ENCODE measurements at regions not wholly inside any gene's neighbourhood (a gene's known extent, or its start where the extent isn't known, plus 50 kb on each side); places are given as distances from the start of the nearest gene placed in this dataset.

- H3K4me3 ChIP-seq (ENCODE audit: low read depth in 2 of 2, low read length in 2 of 2), result no peak overlapping the region
- intact Hi-C loops (cut with micrococcal nuclease; ENCODE audit: unreplicated experiment), result no loop called here
- in situ Hi-C loops (cut with HindIII; ENCODE audit: low pct_unique_long_range_greater_than_20kb, low sequenced_read_pairs), result no loop called here
- DNase-seq (ENCODE audit: low read depth, low spot score) (no peak), ATAC-seq (no peak)
- H3K4me1 ChIP-seq (ENCODE audit: control insufficient read depth, insufficient read depth, low read length), result no peaks in the 10 kb centered on the region
- POLR2A ChIA-PET, result no interaction called here
- TF ChIP-seq POLR2AphosphoS5 (IDR thresholded peaks at IDR 0.05; ENCODE audit: low read depth, low read length), result no peak
- no peak for TF ChIP-seq SIN3A (IDR thresholded peaks at IDR 0.05; ENCODE audit: borderline replicate concordance, insufficient read depth, low read depth, low read length)
- TF ChIP-seq CTCF (IDR thresholded peaks at IDR 0.05), result no peak
- no peak for TF ChIP-seq REST (IDR thresholded peaks at IDR 0.05; ENCODE audit: insufficient read depth in 1 of 2, low read depth in 2 of 2, low read length in 1 of 2)
- TF ChIP-seq TCF7L2 (IDR thresholded peaks at IDR 0.05; ENCODE audit: low read depth, low read length), result no peak
- no TSS peak for BruUV-seq (replicated peaks)
- no peaks in the 10 kb centered on the region for H3K9me3 ChIP-seq (ENCODE audit: control insufficient read depth, insufficient read depth, low read depth, low read length)
- no peaks in the 10 kb centered on the region for H3K27me3 ChIP-seq (ENCODE audit: control insufficient read depth, insufficient read depth, low read length)
- CTCF ChIA-PET, result interaction anchor here (0.6 kb wide), 1 partner anchor 101 kb away, joined by 3 read pairs; no protein-coding TSS in a partner anchor
- no peak overlapping the region for H3K27ac ChIP-seq (ENCODE audit: low read length)
- no peaks in the 10 kb centered on the region for H3K36me3 ChIP-seq (ENCODE audit: control insufficient read depth, insufficient read depth, low read length)
Measured at GRCh38 chr2:215728504-215729065, 284.8 kb downstream of the MREG start.

DNA sequence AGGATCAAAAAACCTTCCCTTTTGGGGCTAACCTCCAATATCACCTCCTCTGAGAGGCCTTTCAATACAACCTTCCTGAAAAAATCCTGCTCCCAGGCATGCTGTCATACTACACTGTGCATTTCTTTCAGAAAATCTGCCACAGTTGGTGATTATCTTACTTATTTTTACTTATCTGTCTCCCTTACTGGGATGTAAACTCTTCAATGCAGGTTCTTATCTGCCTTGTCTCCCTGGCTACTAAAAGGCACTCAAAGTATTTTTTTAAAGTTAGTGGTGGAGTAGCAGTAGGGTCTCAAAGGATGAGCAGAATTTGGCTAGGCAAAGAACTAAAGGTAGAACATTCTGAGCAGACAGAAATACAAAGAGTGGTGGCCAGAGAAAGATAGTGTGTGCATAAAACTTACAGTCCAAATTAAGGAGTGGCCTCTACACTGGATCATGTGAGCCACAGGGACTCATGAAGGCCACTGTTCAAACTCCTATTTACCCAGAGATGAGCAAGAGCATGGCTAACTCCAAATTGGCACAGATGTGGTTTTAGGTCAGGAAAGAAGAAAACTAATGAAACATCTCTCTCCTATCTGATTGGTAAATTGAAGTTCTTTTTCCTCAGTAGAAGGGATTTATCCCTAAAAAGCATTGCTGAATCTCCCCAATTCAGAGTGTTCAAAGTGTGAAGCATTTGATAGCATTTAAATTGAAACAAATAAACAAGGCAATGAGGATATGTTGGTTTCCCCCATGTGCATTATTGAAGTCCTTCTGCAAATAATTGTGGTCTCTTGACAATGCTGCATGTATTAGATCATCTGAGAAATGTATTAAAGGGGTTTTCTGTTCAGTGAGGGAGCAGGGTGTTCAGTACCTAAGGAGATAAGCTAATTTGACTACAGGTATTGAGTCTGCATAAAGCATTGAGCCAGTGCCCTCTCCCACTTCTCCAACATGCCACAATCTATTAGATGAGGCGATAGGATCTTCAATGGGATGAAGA is 285.5 kb downstream of the MREG start:
- H3K4me3 ChIP-seq (ENCODE audit: low read depth in 2 of 2, low read length in 2 of 2), result no peak overlapping the region
- no peaks in the 10 kb centered on the region for H3K4me1 ChIP-seq (ENCODE audit: control insufficient read depth, insufficient read depth, low read length)
- no peaks in the 10 kb centered on the region for H3K36me3 ChIP-seq (ENCODE audit: control insufficient read depth, insufficient read depth, low read length)
- no peak for DNase-seq (ENCODE audit: low read depth, low spot score)
- ChIA-PET CTCF (interaction anchor here (0.6 kb wide), 1 partner anchor 101 kb away, joined by 3 read pairs; no protein-coding TSS in a partner anchor), POLR2A (no interaction called here)
- no peaks in the 10 kb centered on the region for H3K9me3 ChIP-seq (ENCODE audit: control insufficient read depth, insufficient read depth, low read depth, low read length)
- TF ChIP-seq TCF7L2 (IDR thresholded peaks at IDR 0.05; ENCODE audit: low read depth, low read length) (no peak), SIN3A (IDR thresholded peaks at IDR 0.05; ENCODE audit: borderline replicate concordance, insufficient read depth, low read depth, low read length) (no peak), CTCF (IDR thresholded peaks at IDR 0.05) (no peak), REST (IDR thresholded peaks at IDR 0.05; ENCODE audit: insufficient read depth in 1 of 2, low read depth in 2 of 2, low read length in 1 of 2) (no peak), POLR2AphosphoS5 (IDR thresholded peaks at IDR 0.05; ENCODE audit: low read depth, low read length) (no peak)
- in situ Hi-C loops (cut with HindIII; ENCODE audit: low pct_unique_long_range_greater_than_20kb, low sequenced_read_pairs), result no loop called here
- BruUV-seq (replicated peaks), result no TSS peak
- intact Hi-C loops (cut with micrococcal nuclease; ENCODE audit: unreplicated experiment), result no loop called here
- H3K27me3 ChIP-seq (ENCODE audit: control insufficient read depth, insufficient read depth, low read length), result no peaks in the 10 kb centered on the region
- no peak overlapping the region for H3K27ac ChIP-seq (ENCODE audit: low read length)
- no peak for ATAC-seq
